Amniotic epithelial cell (primary cell): ENCODE measurements at regions not wholly inside any gene's neighbourhood (a gene's known extent, or its start where the extent isn't known, plus 50 kb on each side); places are given as distances from the start of the nearest gene placed in this dataset.
"Not testable (repeated sequence)": the region's sequence is repeated elsewhere in the genome, so short reads cannot be mapped to it uniquely, and the experiment has no call there.

ENCODE experiments used
- DNase-seq: peaks from one replicate; pipeline ENCODE4 v3.0.0-alpha.2; 2010; ENCODE audit warnings: low read depth

- not testable (repeated sequence) for DNase-seq
Measured at GRCh38 chr2:54031288-54031687, 60.5 kb upstream of the PSME4 start.

- no peak for DNase-seq
Measured at GRCh38 chr2:54030806-54031205, 60.0 kb upstream of the PSME4 start.

GRCh38 chr2:54030396-54030741 lies 59.6 kb upstream of the PSME4 start:
- DNase-seq, result no peak

GRCh38 chr2:54029721-54030395 lies 59.1 kb upstream of the PSME4 start:
- DNase-seq, result peak; percentile 33

- not testable (repeated sequence) for DNase-seq
Measured at GRCh38 chr2:54025463-54026075, 54.8 kb upstream of the PSME4 start.

- no peak for DNase-seq
Measured at GRCh38 chr2:54024576-54024975, 53.8 kb upstream of the PSME4 start.

GRCh38 chr2:54021702-54022101 lies 50.9 kb upstream of the PSME4 start:
- DNase-seq, result no peak

- DNase-seq, result no peak
Measured at GRCh38 chr2:54020793-54021414, 50.1 kb upstream of the PSME4 start.
